ENCODE measurements at regions not wholly inside any gene's neighbourhood (a gene's known extent, or its start where the extent isn't known, plus 50 kb on each side); places are given as distances from the start of the nearest gene placed in this dataset.

GRCh38 chr1:173421286-173421685, 55.8 kb upstream of the PRDX6 start:
- TF ChIP-seq CTCF (IDR thresholded peaks at IDR 0.05; ENCODE audit: control insufficient read depth, extremely low read depth, insufficient read depth): no peak
- no peak overlapping the region for H3K4me3 ChIP-seq (ENCODE audit: low read depth, low read length)
- no peak for DNase-seq (ENCODE audit: low read depth)

- no peak for DNase-seq (ENCODE audit: low read depth)
- TF ChIP-seq CTCF (IDR thresholded peaks at IDR 0.05; ENCODE audit: control insufficient read depth, extremely low read depth, insufficient read depth): no peak
- no peak overlapping the region for H3K4me3 ChIP-seq (ENCODE audit: low read depth, low read length)
Measured at GRCh38 chr1:173421789-173422188, 55.3 kb upstream of the PRDX6 start.

GRCh38 chr1:173422456-173422976, 54.6 kb upstream of the PRDX6 start:
- H3K4me3 ChIP-seq (ENCODE audit: low read depth, low read length): no peak overlapping the region
- no peak for TF ChIP-seq CTCF (IDR thresholded peaks at IDR 0.05; ENCODE audit: control insufficient read depth, extremely low read depth, insufficient read depth)
- DNase-seq (ENCODE audit: low read depth): no peak

GRCh38 chr1:173423291-173423690, 53.8 kb upstream of the PRDX6 start:
- DNase-seq (ENCODE audit: low read depth): no peak
- H3K4me3 ChIP-seq (ENCODE audit: low read depth, low read length): no peak overlapping the region
- no peak for TF ChIP-seq CTCF (IDR thresholded peaks at IDR 0.05; ENCODE audit: control insufficient read depth, extremely low read depth, insufficient read depth)

GRCh38 chr1:173424143-173424542, 53.0 kb upstream of the PRDX6 start:
- DNase-seq (ENCODE audit: low read depth): no peak
- H3K4me3 ChIP-seq (ENCODE audit: low read depth, low read length): no peak overlapping the region
- TF ChIP-seq CTCF (IDR thresholded peaks at IDR 0.05; ENCODE audit: control insufficient read depth, extremely low read depth, insufficient read depth): no peak

- TF ChIP-seq CTCF (IDR thresholded peaks at IDR 0.05; ENCODE audit: control insufficient read depth, extremely low read depth, insufficient read depth): no peak
- no peak overlapping the region for H3K4me3 ChIP-seq (ENCODE audit: low read depth, low read length)
- no peak for DNase-seq (ENCODE audit: low read depth)
Measured at GRCh38 chr1:173424782-173425407, 52.2 kb upstream of the PRDX6 start.

GRCh38 chr1:173426057-173426456, 51.1 kb upstream of the PRDX6 start:
- no peak overlapping the region for H3K4me3 ChIP-seq (ENCODE audit: low read depth, low read length)
- no peak for DNase-seq (ENCODE audit: low read depth)
- no peak for TF ChIP-seq CTCF (IDR thresholded peaks at IDR 0.05; ENCODE audit: control insufficient read depth, extremely low read depth, insufficient read depth)

All from LNCaP clone FGC (cell line).